Osteoblast (primary cell): ENCODE measurements at regions not wholly inside any gene's neighbourhood (a gene's known extent, or its start where the extent isn't known, plus 50 kb on each side); places are given as distances from the start of the nearest gene placed in this dataset.

Experiments
- DNase-seq: peaks from one replicate; pipeline ENCODE4 v3.0.0; 2011; ENCODE audit warnings: low spot score, mixed read lengths; ENCODE audit not compliant: insufficient read length; ENCODE audit errors: missing footprints
- H2AFZ ChIP-seq: 2 replicates; pipeline ENCODE4 v1.6.0; 2011; ENCODE audit warnings: mild to moderate bottlenecking, low read length
- H3K27ac ChIP-seq: 2 replicates; pipeline ENCODE4 v1.5.1; 2011; ENCODE audit warnings: mild to moderate bottlenecking, low read depth, low read length, moderate library complexity
- H3K27me3 ChIP-seq: 2 replicates; pipeline ENCODE4 v1.6.0; 2012; ENCODE audit warnings: mild to moderate bottlenecking, control low read depth, inconsistent platforms, low read length, moderate library complexity; ENCODE audit not compliant: insufficient read depth
- H3K36me3 ChIP-seq: 2 replicates; pipeline ENCODE4 v1.5.1; 2011; ENCODE audit warnings: mild to moderate bottlenecking, low read length, control low read depth, moderate library complexity; ENCODE audit not compliant: insufficient read depth
- H3K4me1 ChIP-seq: 2 replicates; pipeline ENCODE4 v1.5.1; 2011; ENCODE audit warnings: mild to moderate bottlenecking, low read length, control low read depth, moderate library complexity; ENCODE audit not compliant: insufficient read depth
- H3K4me2 ChIP-seq: 2 replicates; pipeline ENCODE4 v1.6.0; 2011; ENCODE audit warnings: mild to moderate bottlenecking, low read length; ENCODE audit not compliant: insufficient read depth
- H3K4me3 ChIP-seq: fragments of 200-600 bp; sonication (generic); 3 replicates; pipeline ENCODE4 v1.5.1; 2012; ENCODE audit warnings: mild to moderate bottlenecking, low read length, inconsistent platforms; ENCODE audit not compliant: insufficient read depth
- H3K79me2 ChIP-seq: 2 replicates; pipeline ENCODE4 v1.6.0; 2012; ENCODE audit warnings: mild to moderate bottlenecking, low read length, control low read depth, inconsistent platforms; ENCODE audit not compliant: insufficient read depth
- H3K9me3 ChIP-seq: 2 replicates; pipeline ENCODE4 v1.5.1; 2011; ENCODE audit warnings: low read depth, low read length, control low read depth
- H4K20me1 ChIP-seq: 2 replicates; pipeline ENCODE4 v1.6.0; 2012; ENCODE audit warnings: mild to moderate bottlenecking, low read length, control low read depth; ENCODE audit not compliant: insufficient read depth
- TF ChIP-seq, protein P1 (sequence below): IDR thresholded peaks from 2 replicates; pipeline ENCODE4 v1.5.1; 2011; ENCODE audit warnings: mild to moderate bottlenecking, low read depth, low read length, moderate library complexity; ENCODE audit errors: extremely low read depth

GRCh38 chr13:76336889-76337844 lies 549.0 kb downstream of the KCTD12 start:
- Histone ChIP-seq H3K36me3 (no peaks in the 10 kb centered on the region), H3K4me2 (no peak overlapping the region), H3K4me1 (no peaks in the 10 kb centered on the region), H3K4me3 (no peak overlapping the region), H3K9me3 (no peaks in the 10 kb centered on the region), H3K79me2 (no peaks in the 10 kb centered on the region), H4K20me1 (no peaks in the 10 kb centered on the region), H3K27ac (no peak overlapping the region), H2AFZ (no peak overlapping the region), H3K27me3 (no peaks in the 10 kb centered on the region)
- TF ChIP-seq, protein P1, sequence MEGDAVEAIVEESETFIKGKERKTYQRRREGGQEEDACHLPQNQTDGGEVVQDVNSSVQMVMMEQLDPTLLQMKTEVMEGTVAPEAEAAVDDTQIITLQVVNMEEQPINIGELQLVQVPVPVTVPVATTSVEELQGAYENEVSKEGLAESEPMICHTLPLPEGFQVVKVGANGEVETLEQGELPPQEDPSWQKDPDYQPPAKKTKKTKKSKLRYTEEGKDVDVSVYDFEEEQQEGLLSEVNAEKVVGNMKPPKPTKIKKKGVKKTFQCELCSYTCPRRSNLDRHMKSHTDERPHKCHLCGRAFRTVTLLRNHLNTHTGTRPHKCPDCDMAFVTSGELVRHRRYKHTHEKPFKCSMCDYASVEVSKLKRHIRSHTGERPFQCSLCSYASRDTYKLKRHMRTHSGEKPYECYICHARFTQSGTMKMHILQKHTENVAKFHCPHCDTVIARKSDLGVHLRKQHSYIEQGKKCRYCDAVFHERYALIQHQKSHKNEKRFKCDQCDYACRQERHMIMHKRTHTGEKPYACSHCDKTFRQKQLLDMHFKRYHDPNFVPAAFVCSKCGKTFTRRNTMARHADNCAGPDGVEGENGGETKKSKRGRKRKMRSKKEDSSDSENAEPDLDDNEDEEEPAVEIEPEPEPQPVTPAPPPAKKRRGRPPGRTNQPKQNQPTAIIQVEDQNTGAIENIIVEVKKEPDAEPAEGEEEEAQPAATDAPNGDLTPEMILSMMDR = no peak
- DNase-seq = no peak

GRCh38 chr13:76335463-76335862 lies 550.7 kb downstream of the KCTD12 start:
- no peaks in the 10 kb centered on the region for H3K79me2 ChIP-seq
- no peak overlapping the region for H3K4me2 ChIP-seq
- H3K4me3 ChIP-seq = no peak overlapping the region
- H3K27ac ChIP-seq = no peak overlapping the region
- no peaks in the 10 kb centered on the region for H3K9me3 ChIP-seq
- TF ChIP-seq, protein P1 = no peak
- H2AFZ ChIP-seq = no peak overlapping the region
- no peak for DNase-seq
- H3K36me3 ChIP-seq = no peaks in the 10 kb centered on the region
- no peaks in the 10 kb centered on the region for H3K4me1 ChIP-seq
- no peaks in the 10 kb centered on the region for H3K27me3 ChIP-seq
- no peaks in the 10 kb centered on the region for H4K20me1 ChIP-seq

DNA sequence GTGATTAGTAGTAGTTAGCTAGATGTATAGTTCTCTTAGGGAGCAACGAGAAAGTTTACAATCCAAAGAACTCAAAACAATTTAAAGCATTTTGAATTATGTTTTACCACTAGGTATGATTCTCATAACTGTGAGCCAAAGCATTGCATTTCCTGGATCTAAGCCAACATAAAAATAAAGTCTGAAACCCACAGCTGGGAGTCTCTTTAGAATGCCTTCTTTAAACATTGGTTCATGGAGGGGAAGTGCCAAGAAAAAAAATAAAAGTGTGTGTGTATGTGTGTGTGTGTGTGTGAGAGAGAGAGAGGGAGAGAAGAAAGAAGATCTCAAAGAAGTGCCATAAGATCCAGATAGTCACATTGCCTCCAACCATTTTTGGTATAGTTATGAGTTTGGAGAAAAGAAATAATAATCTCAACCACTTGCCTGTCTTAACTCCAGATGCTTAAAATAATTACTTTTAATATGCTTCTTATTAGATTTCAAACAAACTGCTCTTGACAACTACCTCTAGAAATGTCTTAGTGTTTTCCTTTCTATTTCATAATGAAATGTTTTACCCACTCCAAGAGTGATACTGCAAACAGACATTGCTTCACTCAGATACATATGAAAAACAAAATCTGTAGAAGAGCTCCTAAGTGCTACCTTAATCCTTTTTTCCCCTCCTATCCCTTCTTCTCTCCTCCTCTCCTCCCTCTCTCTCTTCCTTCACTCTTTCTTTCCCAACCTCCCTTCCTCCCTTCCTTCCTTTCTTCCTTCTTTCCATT lies 554.1 kb downstream of the KCTD12 start:
- no peak for DNase-seq
- Histone ChIP-seq H3K9me3 (no peaks in the 10 kb centered on the region), H2AFZ (no peak overlapping the region)

More for the DNA sequence above, 554.1 kb downstream of the KCTD12 start:
- no peak overlapping the region for H3K4me3 ChIP-seq
- H3K27ac ChIP-seq = no peak overlapping the region
- no peaks in the 10 kb centered on the region for H4K20me1 ChIP-seq
- no peaks in the 10 kb centered on the region for H3K36me3 ChIP-seq
- H3K27me3 ChIP-seq = no peaks in the 10 kb centered on the region
- TF ChIP-seq, protein P1 = no peak
- no peaks in the 10 kb centered on the region for H3K4me1 ChIP-seq
- H3K4me2 ChIP-seq = no peak overlapping the region
- H3K79me2 ChIP-seq = no peaks in the 10 kb centered on the region
